Smooth muscle cell (in vitro differentiated cells): ENCODE measurements at regions not wholly inside any gene's neighbourhood (a gene's known extent, or its start where the extent isn't known, plus 50 kb on each side); places are given as distances from the start of the nearest gene placed in this dataset.

Source experiments
- DNase-seq: peaks from one replicate; lab custom pipeline; 2025; ENCODE audit not compliant: unreplicated experiment; lab: John Stamatoyannopoulos, UW
- H2AFZ ChIP-seq: fragments of 200-600 bp; sonication (generic); 2 replicates; pipeline ENCODE4 v1.6.0; 2016; ENCODE audit warnings: antibody characterized with exemption, low read depth, mild to moderate bottlenecking
- H3F3A ChIP-seq: fragments of 200-600 bp; sonication (generic); 2 replicates; pipeline ENCODE4 v1.6.0; 2017; ENCODE audit warnings: antibody characterized with exemption, low read depth
- H3K27ac ChIP-seq: fragments of 200-600 bp; sonication (generic); 2 replicates; pipeline ENCODE4 v1.5.1; 2016; ENCODE audit warnings: low read depth, mild to moderate bottlenecking
- H3K27me3 ChIP-seq: fragments of 200-600 bp; sonication (generic); 2 replicates; pipeline ENCODE4 v1.6.1; 2016; ENCODE audit warnings: low read depth, mild to moderate bottlenecking
- H3K36me3 ChIP-seq: fragments of 200-600 bp; sonication (generic); 2 replicates; pipeline ENCODE4 v1.5.1; 2016; ENCODE audit warnings: low read depth
- H3K4me1 ChIP-seq: fragments of 200-600 bp; sonication (generic); 2 replicates; pipeline ENCODE4 v1.5.1; 2016; ENCODE audit warnings: low read depth
- H3K4me2 ChIP-seq: fragments of 200-600 bp; sonication (generic); 2 replicates; pipeline ENCODE4 v1.6.0; 2016; ENCODE audit warnings: mild to moderate bottlenecking
- H3K4me3 ChIP-seq: fragments of 200-600 bp; sonication (generic); 2 replicates; pipeline ENCODE4 v1.5.1; 2016; ENCODE audit warnings: mild to moderate bottlenecking
- H3K79me2 ChIP-seq: fragments of 200-600 bp; sonication (generic); 2 replicates; pipeline ENCODE4 v1.6.0; 2016; ENCODE audit warnings: low read depth, mild to moderate bottlenecking
- H3K9ac ChIP-seq: fragments of 200-600 bp; sonication (generic); 2 replicates; pipeline ENCODE4 v1.6.0; 2016; ENCODE audit warnings: low read depth
- H3K9me3 ChIP-seq: fragments of 200-600 bp; sonication (generic); replicated peaks from 2 replicates; pipeline ENCODE4 v1.5.1; 2016; ENCODE audit warnings: low read depth
- H4K20me1 ChIP-seq: fragments of 200-600 bp; sonication (generic); 2 replicates; pipeline ENCODE4 v1.6.0; 2016; ENCODE audit warnings: low read depth
- CTCF ChIP-seq: fragments of 200-600 bp; sonication (generic); IDR thresholded peaks from 2 replicates; pipeline ENCODE4 v1.5.1; 2017; ENCODE audit warnings: borderline replicate concordance, mild to moderate bottlenecking, antibody characterized with exemption; ENCODE audit not compliant: insufficient read depth, poor library complexity, severe bottlenecking
- WGBS: methylation state at CpG from one replicate; pipeline ENCODE4 v1.1.7; 2016; ENCODE audit warnings: low lambda C conversion rate; 5-methylcytosine and 5-hydroxymethylcytosine counted together

GRCh38 chr3:194277786-194278130, 73.4 kb downstream of the CPN2 start:
- Histone ChIP-seq H4K20me1 (no peaks in the 10 kb centered on the region), H3K9me3 (no peaks in the 10 kb centered on the region), H3K36me3 (no peaks in the 10 kb centered on the region), H3K4me1 (peaks cover 41% of the 10 kb centered on the region), H2AFZ (peak overlapping the region; percentile 53), H3K4me3 (no peak overlapping the region), H3K27ac (peak overlapping the region; percentile 3), H3K4me2 (peak overlapping the region; percentile 1), H3K27me3 (no peaks in the 10 kb centered on the region), H3K9ac (no peak overlapping the region), H3K79me2 (no peaks in the 10 kb centered on the region), H3F3A (peaks cover 16% of the 10 kb centered on the region)
- TF ChIP-seq CTCF, result no peak
- no peak for DNase-seq
- 26% methylated on average over 6 of the region's 6 CpGs for WGBS

- no peak for DNase-seq
- H3K9me3 ChIP-seq, result no peaks in the 10 kb centered on the region
- no peak for TF ChIP-seq CTCF
- H3K27ac ChIP-seq, result peak overlapping the region; percentile 3
- no peaks in the 10 kb centered on the region for H3K36me3 ChIP-seq
- no peaks in the 10 kb centered on the region for H3K27me3 ChIP-seq
- H3F3A ChIP-seq, result peaks cover 16% of the 10 kb centered on the region
- H4K20me1 ChIP-seq, result no peaks in the 10 kb centered on the region
- peak overlapping the region; percentile 35 for H3K4me2 ChIP-seq
- H3K9ac ChIP-seq, result no peak overlapping the region
- H2AFZ ChIP-seq, result peak overlapping the region; percentile 53
- H3K4me3 ChIP-seq, result no peak overlapping the region
- 74% methylated on average over 9 of the region's 9 CpGs for WGBS
- no peaks in the 10 kb centered on the region for H3K79me2 ChIP-seq
- peaks cover 41% of the 10 kb centered on the region for H3K4me1 ChIP-seq
These were observed 72.8 kb downstream of the CPN2 start for GRCh38 chr3:194278186-194278845.

- Histone ChIP-seq H3K27ac (no peak overlapping the region), H3K9ac (no peak overlapping the region), H3K27me3 (no peaks in the 10 kb centered on the region), H4K20me1 (no peaks in the 10 kb centered on the region), H3K36me3 (no peaks in the 10 kb centered on the region), H3F3A (peaks cover 12% of the 10 kb centered on the region), H3K4me3 (no peak overlapping the region), H3K9me3 (no peaks in the 10 kb centered on the region), H2AFZ (no peak overlapping the region), H3K4me2 (no peak overlapping the region), H3K79me2 (no peaks in the 10 kb centered on the region), H3K4me1 (peaks cover 37% of the 10 kb centered on the region)
- WGBS, result 95% methylated on average over 9 of the region's 9 CpGs
- no peak for DNase-seq
- TF ChIP-seq CTCF, result no peak
These were observed 72.0 kb downstream of the CPN2 start for GRCh38 chr3:194279101-194279500.

DNA sequence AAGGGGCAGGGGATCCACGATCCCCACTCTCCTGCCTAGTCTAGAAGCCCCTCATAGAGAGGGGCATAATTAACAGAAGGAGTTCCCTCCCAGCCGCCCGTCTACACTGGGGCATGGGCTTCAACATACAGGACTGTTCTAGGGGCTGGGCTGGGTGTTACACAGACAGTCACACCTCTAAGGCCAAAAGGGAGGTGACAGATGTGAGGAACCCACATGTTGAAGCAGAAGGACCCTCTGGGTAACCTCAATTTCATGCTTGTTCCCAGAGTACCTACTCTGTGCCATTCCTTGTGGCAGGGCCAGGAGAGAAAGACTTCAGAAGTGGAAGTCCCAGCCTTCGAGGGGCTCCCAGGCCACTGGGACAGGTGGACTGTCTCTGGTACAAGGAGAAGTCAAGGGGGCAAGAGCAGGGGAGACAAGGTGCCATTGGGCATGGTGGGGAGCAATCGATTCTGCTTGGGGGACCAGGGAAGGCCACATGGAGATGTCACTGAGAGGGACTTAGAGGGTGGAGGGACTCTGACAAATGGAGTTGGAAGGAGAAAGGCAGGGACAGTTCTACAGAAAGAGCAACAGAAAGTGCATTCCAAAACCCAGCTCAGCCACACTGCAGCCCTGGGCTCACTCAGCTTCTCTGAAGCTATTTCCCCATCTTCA, 71.3 kb downstream of the CPN2 start:
- Histone ChIP-seq H3K4me2 (no peak overlapping the region), H3K4me3 (no peak overlapping the region), H3K27ac (no peak overlapping the region), H3K9ac (no peak overlapping the region), H3K27me3 (no peaks in the 10 kb centered on the region), H3F3A (peaks cover 5% of the 10 kb centered on the region), H4K20me1 (no peaks in the 10 kb centered on the region), H2AFZ (no peak overlapping the region), H3K4me1 (peaks cover 31% of the 10 kb centered on the region), H3K9me3 (no peaks in the 10 kb centered on the region), H3K36me3 (no peaks in the 10 kb centered on the region), H3K79me2 (no peaks in the 10 kb centered on the region)
- no peak for TF ChIP-seq CTCF
- no peak for DNase-seq
- 89% methylated on average over 5 of the region's 5 CpGs for WGBS
